H1 (cell line): ENCODE measurements at regions not wholly inside any gene's neighbourhood (a gene's known extent, or its start where the extent isn't known, plus 50 kb on each side); places are given as distances from the start of the nearest gene placed in this dataset.

ENCODE experiments used
- CTCF ChIA-PET: fragments of 300-600 bp; sonication (Branson Sonifier 250); formaldehyde crosslinking; loops from one replicate; lab custom pipeline; 2021; ENCODE audit not compliant: partially characterized antibody; lab: Charles Lee
- POLR2A ChIA-PET: fragments of 300-600 bp; sonication (Branson Sonifier 250); formaldehyde crosslinking; loops from one replicate; lab custom pipeline; 2021; ENCODE audit warnings: inconsistent platforms; ENCODE audit not compliant: partially characterized antibody; lab: Charles Lee
- DNase-seq, 2 experiments: peaks; one replicate each; pipeline versions ENCODE4 v3.0.0 to v3.0.0-alpha.2; 2010 to 2022; ENCODE audit warnings: low spot score in 2 of 2, low read depth in 1 of 2, mixed read lengths in 1 of 2
- FAIRE-seq: peaks from 2 replicates; lab custom pipeline; 2011; peaks lifted over from hg19 to GRCh38; lab: Jason Lieb, UNC
- H2AFZ ChIP-seq: 2 replicates; pipeline ENCODE4 v1.8.1; 2012; ENCODE audit warnings: low read length, inconsistent platforms
- H2AK5ac ChIP-seq: 2 replicates; pipeline ENCODE4 v1.6.1; 2013; ENCODE audit warnings: low read depth, low read length
- H2BK120ac ChIP-seq: replicated peaks from 2 replicates; pipeline ENCODE3; 2013; ENCODE audit warnings: low read depth, low read length, inconsistent platforms
- H2BK12ac ChIP-seq: 2 replicates; pipeline ENCODE4 v1.6.1; 2013; ENCODE audit warnings: low read depth, low read length
- H2BK15ac ChIP-seq: 2 replicates; pipeline ENCODE4 v1.6.1; 2013; ENCODE audit warnings: low read length
- H2BK20ac ChIP-seq: 2 replicates; pipeline ENCODE4 v1.6.1; 2013; ENCODE audit warnings: low read length
- H2BK5ac ChIP-seq: 2 replicates; pipeline ENCODE4 v1.6.1; 2013; ENCODE audit warnings: low read depth, low read length
- H3K14ac ChIP-seq: 2 replicates; pipeline ENCODE4 v1.6.1; 2013; ENCODE audit warnings: inconsistent platforms; ENCODE audit not compliant: insufficient read length
- H3K18ac ChIP-seq: 2 replicates; pipeline ENCODE4 v1.6.1; 2013; ENCODE audit warnings: low read length; ENCODE audit errors: extremely low read depth
- H3K23ac ChIP-seq: 2 replicates; pipeline ENCODE4 v1.6.1; 2013; ENCODE audit warnings: inconsistent platforms; ENCODE audit not compliant: insufficient read length
- H3K23me2 ChIP-seq: 2 replicates; pipeline ENCODE4 v1.6.1; 2013; ENCODE audit warnings: low read depth, low read length
- H3K27ac ChIP-seq: 2 replicates; pipeline ENCODE4 v1.6.1; 2011; ENCODE audit warnings: low read depth, low read length, inconsistent platforms
- H3K27me3 ChIP-seq, 4 experiments: replicated peaks in 1 of 4; 1 replicate in 1 of 4; 2 replicates in 3 of 4; pipeline versions ENCODE4 v1.6.1 to v1.8.1; 2011 to 2013; ENCODE audit warnings: low read length in 3 of 4, mild to moderate bottlenecking in 3 of 4, inconsistent platforms in 2 of 4, mixed read lengths in 2 of 4, moderate library complexity in 1 of 4; ENCODE audit not compliant: control insufficient read depth in 3 of 4, insufficient read depth in 3 of 4; ENCODE audit errors: extremely low read depth in 1 of 4
- H3K36me3 ChIP-seq, 4 experiments: 2 replicates each; pipeline versions ENCODE4 v1.6.1 to v1.8.1; 2011 to 2013; ENCODE audit warnings: mild to moderate bottlenecking in 4 of 4, low read length in 3 of 4, moderate library complexity in 2 of 4, control low read depth in 1 of 4, inconsistent platforms in 1 of 4; ENCODE audit not compliant: insufficient read depth in 4 of 4, control insufficient read depth in 2 of 4
- H3K4ac ChIP-seq: replicated peaks from 2 replicates; pipeline ENCODE3; 2013; ENCODE audit warnings: low read length, low read depth, mixed read lengths, inconsistent platforms; ENCODE audit not compliant: insufficient read length
- H3K4me1 ChIP-seq, 4 experiments: replicated peaks in 1 of 4; 1 replicate in 1 of 4; 2 replicates in 3 of 4; pipeline versions ENCODE4 v1.6.1 to v1.8.1; 2011 to 2013; ENCODE audit warnings: low read length in 3 of 4, inconsistent platforms in 2 of 4, mixed read lengths in 1 of 4; ENCODE audit not compliant: insufficient read depth in 4 of 4, control insufficient read depth in 3 of 4
- H3K4me2 ChIP-seq, 2 experiments: 2 replicates each; pipeline versions ENCODE4 v1.6.1 to v1.8.1; 2011 to 2013; ENCODE audit warnings: low read depth in 2 of 2, low read length in 2 of 2, control low read depth in 1 of 2, inconsistent platforms in 1 of 2, mild to moderate bottlenecking in 1 of 2; ENCODE audit not compliant: insufficient read depth in 1 of 2
- H3K4me3 ChIP-seq, 4 experiments: fragments of 200-600, 300-600 bp in 1 of 4; sonication (generic), shearing (Covaris generic), sonication (Bioruptor Twin) in 1 of 4; 2 replicates each; pipeline versions ENCODE4 v1.5.1 to v1.8.1; 2011 to 2016; ENCODE audit warnings: low read length in 4 of 4, low read depth in 3 of 4, control low read depth in 2 of 4, inconsistent platforms in 2 of 4, mild to moderate bottlenecking in 2 of 4, mixed read lengths in 1 of 4, moderate library complexity in 1 of 4; ENCODE audit not compliant: insufficient read depth in 2 of 4; ENCODE audit errors: extremely low read depth in 1 of 4
- H3K56ac ChIP-seq: replicated peaks from 2 replicates; pipeline ENCODE3; 2013; ENCODE audit warnings: low read depth, mild to moderate bottlenecking, mixed read lengths, low read length, inconsistent platforms; ENCODE audit not compliant: insufficient read length
- H3K79me1 ChIP-seq: 2 replicates; pipeline ENCODE4 v1.6.1; 2013; ENCODE audit warnings: low read depth, low read length, control low read depth
- H3K79me2 ChIP-seq, 2 experiments: 2 replicates each; pipeline versions ENCODE4 v1.6.1 to v1.8.1; 2012 to 2013; ENCODE audit warnings: low read length in 2 of 2, mild to moderate bottlenecking in 2 of 2, inconsistent platforms in 1 of 2; ENCODE audit not compliant: insufficient read depth in 2 of 2, control insufficient read depth in 1 of 2
- H3K9ac ChIP-seq, 4 experiments: replicated peaks in 1 of 4; 1 replicate in 1 of 4; 2 replicates in 3 of 4; pipeline versions ENCODE4 v1.6.1 to v1.8.1; 2011 to 2013; ENCODE audit warnings: low read depth in 3 of 4, low read length in 3 of 4, control low read depth in 2 of 4, mild to moderate bottlenecking in 2 of 4, moderate library complexity in 2 of 4, inconsistent platforms in 1 of 4; ENCODE audit errors: extremely low read depth in 1 of 4
- H3K9me3 ChIP-seq, 2 experiments: 2 replicates each; pipeline versions ENCODE4 v1.6.1 to v1.8.1; 2012 to 2013; ENCODE audit warnings: mild to moderate bottlenecking in 2 of 2, moderate library complexity in 2 of 2, control low read depth in 1 of 2, inconsistent platforms in 1 of 2, low read depth in 1 of 2, low read length in 1 of 2, mixed read lengths in 1 of 2; ENCODE audit not compliant: insufficient read depth in 2 of 2
- H4K20me1 ChIP-seq, 2 experiments: replicated peaks in 1 of 2; 2 replicates each; pipeline versions ENCODE3 to v1.8.1; 2011 to 2013; ENCODE audit warnings: inconsistent platforms in 2 of 2, low read length in 2 of 2, mild to moderate bottlenecking in 1 of 2; ENCODE audit not compliant: insufficient read depth in 2 of 2, control insufficient read depth in 1 of 2
- H4K5ac ChIP-seq: 2 replicates; pipeline ENCODE4 v1.6.1; 2013; ENCODE audit warnings: low read length, low read depth, mixed read lengths, inconsistent platforms; ENCODE audit not compliant: insufficient read length
- H4K8ac ChIP-seq: 2 replicates; pipeline ENCODE4 v1.8.0; 2013; ENCODE audit warnings: mild to moderate bottlenecking, moderate library complexity, low read length, inconsistent platforms; ENCODE audit not compliant: insufficient read depth; ENCODE audit errors: extremely low read depth
- H4K91ac ChIP-seq: replicated peaks from 2 replicates; pipeline ENCODE3; 2013; ENCODE audit warnings: low read length, mixed read lengths, inconsistent platforms; ENCODE audit not compliant: insufficient read length
- ATF3 ChIP-seq: IDR thresholded peaks from 2 replicates; pipeline ENCODE4 v1.6.1; 2011; ENCODE audit warnings: low read depth, mild to moderate bottlenecking, low read length; ENCODE audit not compliant: insufficient read depth
- CBX8 ChIP-seq: fragments of 300-800, 300-1000 bp; sonication (generic); IDR thresholded peaks from 2 replicates; pipeline ENCODE4 v1.7.1; 2016; ENCODE audit warnings: low read depth, low read length, borderline replicate concordance
- HDAC2 ChIP-seq, 2 experiments: fragments of 300-600 bp in 1 of 2; sonication (generic) in 1 of 2; IDR thresholded peaks; 2 replicates each; pipeline ENCODE4 v1.6.1; 2011 to 2012; ENCODE audit warnings: low read depth in 2 of 2, low read length in 2 of 2, mild to moderate bottlenecking in 2 of 2, moderate library complexity in 2 of 2, borderline replicate concordance in 1 of 2, inconsistent platforms in 1 of 2
- WGBS, 2 experiments: shearing (Covaris generic) in 1 of 2; methylation state at CpG; one replicate each; pipeline versions ENCODE4 v1.1.6 to v1.1.7; 2013 to 2015; ENCODE audit warnings: low lambda C conversion rate in 2 of 2, mixed read lengths in 2 of 2, inconsistent platforms in 1 of 2, low coverage in 1 of 2, missing lambda C conversion rate in 1 of 2; ENCODE audit not compliant: insufficient replicate concordance in 2 of 2, insufficient coverage in 1 of 2, insufficient read length in 1 of 2; ENCODE audit errors: extremely low coverage in 1 of 2, missing lambda C conversion rate in 1 of 2; 5-methylcytosine and 5-hydroxymethylcytosine counted together

- H3K4me3 ChIP-seq = no peak overlapping the region
- H4K8ac ChIP-seq = no peak overlapping the region
- ChIA-PET POLR2A (no interaction called here), CTCF (interaction anchor here (1.1 to 1.3 kb wide), 2 partner anchors 13 to 23 kb away, joined by 3 to 6 read pairs; no protein-coding TSS in a partner anchor)
- no peak overlapping the region for H2BK15ac ChIP-seq
- H2BK12ac ChIP-seq = no peak overlapping the region
- no peak overlapping the region for H3K14ac ChIP-seq
- WGBS, 2 experiments = 90% methylated on average over 6 of the region's 6 CpGs; no CpG with 5 or more reads in 1 of the 2 experiments
- no peak overlapping the region for H3K56ac ChIP-seq
- no peaks in the 10 kb centered on the region for H3K36me3 ChIP-seq
- no peak overlapping the region for H4K5ac ChIP-seq
- no peak overlapping the region for H3K23ac ChIP-seq
- H3K4ac ChIP-seq = no peak overlapping the region
- no peak overlapping the region for H3K4me2 ChIP-seq
- no peaks in the 10 kb centered on the region for H3K23me2 ChIP-seq
- TF ChIP-seq HDAC2 (IDR thresholded peaks at IDR 0.05; ENCODE audit: borderline replicate concordance in 1 of 2, low read depth in 2 of 2, low read length in 2 of 2) (no peak), CBX8 (no peak), ATF3 (no peak)
- H2BK20ac ChIP-seq = no peak overlapping the region
- H3K27ac ChIP-seq = no peak overlapping the region
- H2BK5ac ChIP-seq = no peak overlapping the region
- H3K4me1 ChIP-seq = no peaks in the 10 kb centered on the region; a peak in 1 of 7 replicates
- H3K18ac ChIP-seq = no peak overlapping the region
- no peaks in the 10 kb centered on the region for H3K27me3 ChIP-seq
- H2BK120ac ChIP-seq = no peak overlapping the region
- no peak overlapping the region for H3K9ac ChIP-seq
- H3K9me3 ChIP-seq = no peaks in the 10 kb centered on the region
- no peak overlapping the region for H4K91ac ChIP-seq
- no peaks in the 10 kb centered on the region for H4K20me1 ChIP-seq
- no peaks in the 10 kb centered on the region for H3K79me1 ChIP-seq
- DNase-seq (no peak), FAIRE-seq (no peak)
- H2AK5ac ChIP-seq = no peak overlapping the region
- 0 out of 2 replicates have a peak overlapping the region, but pooled peaks have one; percentile 1 for H2AFZ ChIP-seq
- H3K79me2 ChIP-seq = no peaks in the 10 kb centered on the region
These were observed 403.4 kb upstream of the CDH7 start for GRCh38 chr18:65347446-65347845.
